ENCODE measurements at regions not wholly inside any gene's neighbourhood (a gene's known extent, or its start where the extent isn't known, plus 50 kb on each side); places are given as distances from the start of the nearest gene placed in this dataset.
A peak's percentile ranks its signal among the peaks of the same experiment; 100 is the strongest.
"Not testable (repeated sequence)": the region's sequence is repeated elsewhere in the genome, so short reads cannot be mapped to it uniquely, and the experiment has no call there.

DNA sequence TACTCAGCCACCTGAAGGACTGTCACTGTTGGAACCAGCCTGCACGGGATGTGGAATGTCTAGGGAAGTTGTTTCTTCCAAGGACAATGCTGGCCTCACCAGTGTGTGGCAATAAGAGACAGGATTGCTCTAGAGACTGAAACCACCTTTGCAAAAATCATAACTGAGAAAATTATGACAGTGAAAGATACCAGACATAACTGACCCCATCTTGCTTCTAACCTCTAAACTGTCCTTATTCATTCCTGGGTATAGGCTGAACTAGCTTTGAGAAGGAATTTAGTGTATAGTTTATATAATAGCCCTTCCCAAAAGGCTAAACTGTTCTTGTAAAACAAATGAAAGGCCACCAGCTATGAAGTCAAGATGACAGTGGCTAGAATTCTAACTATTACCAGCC is 83.6 kb downstream of the IER5 start:
- no peak for DNase-seq (ENCODE audit: low spot score)

- no peak for DNase-seq (ENCODE audit: low spot score)
Observed at GRCh38 chr1:181173761-181174447, 85.4 kb downstream of the IER5 start.

DNA sequence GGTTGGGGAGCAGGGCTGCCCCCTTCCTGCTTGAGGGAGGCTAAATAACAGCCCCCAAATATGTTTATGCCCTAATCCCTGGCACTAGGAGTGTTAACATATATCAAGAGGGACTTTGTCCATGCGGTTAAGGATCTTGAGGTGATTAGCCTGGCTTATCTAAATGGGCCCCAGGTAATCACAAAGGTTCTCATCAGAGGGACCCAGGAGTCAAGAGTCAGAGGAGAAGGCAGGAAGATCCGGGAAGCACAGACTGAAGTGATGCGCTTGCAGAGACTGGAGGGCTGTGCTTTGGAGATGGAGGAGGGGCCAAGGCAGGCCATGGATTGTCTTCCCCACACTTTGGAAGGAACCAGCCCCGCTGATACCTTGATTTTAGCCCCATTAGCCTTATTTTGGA is 86.4 kb downstream of the IER5 start:
- no peak for DNase-seq (ENCODE audit: low spot score)

- DNase-seq (ENCODE audit: low spot score) = no peak
Observed at GRCh38 chr1:181175356-181175910, 86.9 kb downstream of the IER5 start.

DNA sequence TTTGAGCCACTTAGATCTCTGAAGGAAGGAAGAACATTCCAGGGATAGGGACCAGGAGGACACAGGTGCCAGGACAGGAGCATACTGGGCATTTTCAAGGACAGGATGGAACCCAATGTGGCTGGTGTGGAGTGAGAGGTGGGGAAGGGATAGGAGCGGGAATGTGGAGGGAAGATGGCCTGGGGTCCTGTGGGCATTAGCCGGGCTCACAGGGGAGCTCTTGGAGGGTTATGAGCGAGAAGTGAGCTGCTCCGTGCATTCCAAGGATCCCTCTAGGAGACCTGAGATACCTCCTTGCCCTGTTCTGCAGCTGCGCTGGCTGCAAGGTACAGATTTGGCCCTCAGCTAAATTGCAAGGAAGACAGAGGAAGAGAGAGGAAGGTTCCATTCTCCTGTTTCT is 87.5 kb downstream of the IER5 start:
- no peak for DNase-seq (ENCODE audit: low spot score)

- peak; percentile 27 for DNase-seq (ENCODE audit: low spot score)
Observed at GRCh38 chr1:181178241-181178879, 89.9 kb downstream of the IER5 start.

DNA sequence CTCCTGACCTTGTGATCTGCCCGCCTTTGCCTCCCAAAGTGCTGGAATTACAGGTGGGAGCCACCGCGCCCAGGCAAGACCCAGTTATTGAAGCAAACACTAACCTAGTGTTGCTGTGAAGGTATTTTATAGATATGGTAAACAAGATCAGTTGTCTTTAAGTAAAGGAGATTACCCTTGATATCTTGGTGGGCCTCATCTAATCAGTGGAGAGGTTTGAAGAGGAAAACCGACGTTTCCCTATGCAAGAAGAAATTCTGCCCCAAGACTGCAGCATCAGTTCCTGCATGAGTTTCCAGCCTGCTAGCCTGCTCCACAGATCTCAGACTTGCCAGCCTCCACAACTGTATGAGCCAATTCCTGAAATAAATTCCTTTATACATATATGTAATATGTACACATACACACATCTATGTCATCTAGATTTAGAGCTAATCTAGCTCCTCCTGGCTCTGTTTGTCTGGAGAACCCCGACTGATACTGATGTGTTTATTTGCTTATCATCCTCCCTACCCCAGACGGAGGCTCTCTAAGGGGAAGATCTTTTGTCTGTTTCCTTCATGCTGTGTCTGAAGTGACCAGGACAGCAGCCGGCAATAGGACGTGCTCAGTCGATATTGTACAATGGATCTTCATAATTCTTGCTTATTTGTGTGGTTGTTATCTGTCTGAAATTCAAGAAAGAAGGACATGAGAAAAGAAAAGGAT is 90.9 kb downstream of the IER5 start:
- DNase-seq (ENCODE audit: low spot score) = peak; percentile 7

DNA sequence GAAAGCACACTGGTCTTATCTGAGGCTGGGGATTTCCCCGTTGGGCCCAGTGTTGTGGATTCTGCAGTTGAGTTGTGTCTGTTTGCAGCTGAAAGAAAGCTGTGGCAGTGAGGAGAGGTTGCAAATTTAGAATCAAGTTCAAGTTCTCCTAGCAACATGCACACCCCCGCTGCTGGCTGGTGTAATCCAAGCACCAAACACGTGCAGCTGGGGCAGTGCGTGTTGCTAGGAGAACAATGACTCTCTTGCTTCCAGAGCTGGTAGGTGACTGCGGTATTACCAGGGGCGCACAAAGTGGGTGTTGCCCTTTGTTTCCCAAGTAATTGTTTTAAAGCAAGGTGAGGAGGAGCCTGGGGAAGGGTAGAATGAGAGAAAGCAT is 91.5 kb downstream of the IER5 start:
- DNase-seq (ENCODE audit: low spot score) = peak; percentile 48

DNA sequence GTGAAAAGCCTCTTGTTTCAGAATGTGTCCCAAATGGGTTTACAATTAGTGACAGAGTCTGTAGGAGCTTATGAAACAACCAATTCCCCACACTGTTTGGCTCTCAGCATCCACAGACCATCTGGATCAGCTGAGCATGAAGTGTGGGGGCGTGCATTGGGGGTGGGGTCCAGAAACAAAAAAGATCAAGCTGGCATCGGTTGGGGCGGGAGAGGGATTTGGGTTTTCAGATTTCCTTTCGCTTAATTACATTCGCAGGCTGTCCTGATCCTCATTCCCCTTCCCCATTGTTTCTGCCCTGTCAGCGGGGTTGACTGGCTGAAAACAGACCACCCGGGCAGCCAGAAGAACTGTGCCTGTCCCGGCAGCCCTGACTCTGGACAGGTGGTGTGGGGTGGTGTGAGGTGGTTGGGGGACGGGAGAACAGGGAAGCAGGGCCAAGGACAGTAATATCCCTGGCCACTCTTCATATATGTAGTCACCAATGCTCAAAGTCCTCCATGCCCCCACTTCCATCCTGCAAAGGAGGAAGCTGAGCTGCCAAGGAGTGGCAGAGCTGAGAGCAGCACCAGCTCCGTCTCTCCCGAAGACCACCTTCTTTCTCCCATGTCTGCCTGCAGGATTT is 92.0 kb downstream of the IER5 start:
- peak; percentile 32 for DNase-seq (ENCODE audit: low spot score)

DNA sequence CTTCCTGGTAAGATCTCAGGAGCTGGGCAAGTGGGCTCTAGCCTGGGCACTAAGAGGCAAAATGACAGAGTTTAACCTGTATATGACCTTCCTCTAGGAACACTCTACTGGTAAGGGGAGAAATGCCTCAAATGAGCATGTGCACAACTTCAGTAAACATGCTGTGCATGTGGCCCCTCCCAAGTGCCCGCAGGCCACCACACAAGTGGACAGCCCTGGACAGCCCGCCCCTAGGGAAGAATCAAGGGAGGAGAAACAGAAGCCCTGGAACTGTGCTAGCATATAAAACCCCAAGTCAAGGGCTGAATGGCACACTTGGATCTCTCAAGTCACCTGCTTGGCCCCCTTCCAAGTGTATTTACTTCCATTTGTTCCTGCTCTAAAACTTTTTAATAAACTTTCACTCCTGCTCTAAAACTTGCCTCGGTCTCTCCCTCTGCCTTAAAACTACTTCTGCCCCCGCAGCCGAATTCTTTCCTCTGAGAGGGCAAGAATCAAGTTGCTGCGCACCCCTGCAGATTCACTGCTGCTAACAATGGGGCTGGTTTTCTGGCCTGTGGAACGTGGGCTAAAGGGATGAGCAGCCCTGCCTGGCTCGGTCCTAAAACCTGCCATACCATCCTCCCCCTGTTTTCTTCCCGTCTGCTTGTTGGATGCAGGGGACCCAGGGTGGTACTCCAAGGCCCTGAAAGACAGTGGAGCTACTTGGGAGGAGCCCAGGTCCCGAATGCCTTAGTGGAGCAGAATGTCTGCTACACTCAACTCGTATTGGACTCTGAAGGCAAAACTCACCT is 93.5 kb downstream of the IER5 start:
- peak; percentile 29 for DNase-seq (ENCODE audit: low spot score)

DNA sequence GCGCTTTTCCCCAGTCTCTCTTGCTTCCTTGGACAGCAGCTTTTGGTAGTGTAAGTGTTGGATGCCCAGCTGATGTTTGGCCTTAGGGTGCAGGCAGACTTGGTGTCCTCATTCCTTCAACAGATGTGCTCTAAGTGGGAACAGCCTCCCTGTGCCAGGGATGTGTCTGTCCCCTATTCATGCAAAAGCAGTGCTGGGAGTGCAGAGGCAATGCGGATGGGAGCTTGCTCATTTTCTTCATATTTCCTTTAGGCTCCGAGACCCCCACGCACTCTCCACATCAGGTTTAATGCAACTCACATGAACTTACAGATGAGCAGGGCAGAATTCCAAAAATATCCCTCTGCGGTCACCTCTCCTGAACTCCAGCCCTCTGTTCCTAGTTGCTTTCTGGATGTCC is 96.1 kb downstream of the IER5 start:
- no peak for DNase-seq (ENCODE audit: low spot score)

DNA sequence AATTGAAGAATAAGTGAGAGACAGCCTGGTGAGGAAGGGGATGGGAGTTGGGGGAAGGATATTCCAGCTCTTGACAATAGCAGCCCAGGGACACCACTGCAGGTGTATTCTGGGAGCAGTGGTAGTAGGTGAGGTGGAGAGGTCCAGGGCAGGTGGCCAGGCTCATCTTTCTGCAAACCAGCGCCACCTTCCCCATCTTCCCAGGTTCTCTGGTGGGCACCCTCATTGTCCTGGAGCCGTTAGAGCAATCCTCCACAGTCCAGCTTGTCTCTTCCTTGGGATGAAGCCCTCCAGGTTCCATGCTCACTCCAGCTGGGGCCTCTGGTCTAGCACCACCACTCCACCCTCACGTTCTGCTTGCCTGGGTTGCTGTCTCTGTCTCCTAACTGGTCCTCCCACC is 97.0 kb downstream of the IER5 start:
- no peak for DNase-seq (ENCODE audit: low spot score)

GRCh38 chr1:181186133-181186532 is 97.6 kb downstream of the IER5 start:
- not testable (repeated sequence) for DNase-seq (ENCODE audit: low spot score)

DNA sequence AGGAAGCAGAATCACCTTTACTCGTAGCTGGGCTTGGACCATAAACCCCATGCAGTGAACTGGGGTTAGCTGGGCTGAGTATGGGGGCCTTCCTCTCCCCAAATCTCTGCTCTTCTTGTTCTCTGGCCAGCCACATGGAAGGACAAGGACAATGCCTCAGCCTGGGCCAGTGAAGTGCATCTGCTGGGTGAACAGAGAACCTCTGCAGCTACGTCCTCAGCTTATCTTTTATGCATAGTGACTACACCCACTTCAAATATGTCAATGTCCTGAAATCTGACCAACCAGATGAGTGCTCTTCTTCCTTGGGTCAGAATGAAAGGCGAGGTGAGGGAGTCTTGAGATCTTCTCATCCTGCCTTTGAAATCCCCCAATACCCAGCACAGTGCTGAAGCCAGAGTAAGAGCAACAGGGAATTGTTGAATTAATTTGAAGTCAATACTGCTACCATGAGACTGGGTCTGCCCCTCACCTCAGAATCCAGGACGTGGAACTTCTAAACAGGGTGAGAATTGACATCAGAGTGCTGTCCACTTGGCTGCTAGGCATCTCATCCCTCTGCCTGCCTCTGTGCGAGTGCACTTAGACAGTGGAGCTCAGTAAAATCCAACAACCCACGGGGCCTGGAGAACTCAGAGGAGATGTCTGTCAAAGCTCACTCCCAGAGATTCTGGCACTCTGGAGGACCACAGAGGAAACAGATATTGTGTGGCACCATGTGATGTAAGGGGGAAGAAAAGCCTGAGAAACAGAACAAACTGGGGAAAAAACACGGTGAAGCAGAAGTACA is 99.0 kb downstream of the IER5 start:
- DNase-seq (ENCODE audit: low spot score) = no peak

- DNase-seq (ENCODE audit: low spot score) = no peak
Observed at GRCh38 chr1:181189245-181189644, 100.7 kb downstream of the IER5 start.

DNA sequence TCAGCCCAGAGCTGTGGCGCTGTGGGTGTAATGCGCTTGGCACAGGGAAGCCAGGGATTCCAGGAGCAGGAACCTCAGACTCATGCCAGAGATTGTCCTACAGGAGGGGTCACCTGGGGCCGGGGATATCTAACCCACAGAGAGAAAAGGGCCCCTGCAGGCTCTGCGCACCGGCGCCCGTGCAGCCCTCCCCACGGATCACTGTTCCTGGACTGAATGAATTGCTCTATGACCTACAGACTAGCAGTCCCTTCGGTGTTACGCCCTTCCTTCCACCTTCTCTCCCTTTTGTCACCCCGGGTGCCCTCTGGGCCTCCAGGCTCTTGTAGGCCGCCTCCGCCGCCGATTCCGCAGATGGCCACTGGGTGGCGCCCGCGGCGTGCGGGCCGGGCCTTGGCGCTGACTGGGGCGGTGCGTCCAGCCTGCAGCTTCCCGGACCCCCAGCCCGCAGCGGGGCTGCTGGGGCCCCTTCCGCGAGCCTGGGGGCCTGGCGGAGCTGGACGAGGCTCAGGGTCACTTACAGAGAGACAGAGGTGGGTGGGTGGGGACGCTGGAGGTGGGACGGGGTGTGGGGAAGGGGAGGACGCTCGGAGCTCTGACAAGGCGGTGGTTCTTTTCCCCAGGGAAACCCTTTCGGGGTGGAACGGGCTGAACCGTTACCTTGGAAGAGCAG is 101.3 kb downstream of the IER5 start:
- DNase-seq (ENCODE audit: low spot score) = peak; percentile 59

DNA sequence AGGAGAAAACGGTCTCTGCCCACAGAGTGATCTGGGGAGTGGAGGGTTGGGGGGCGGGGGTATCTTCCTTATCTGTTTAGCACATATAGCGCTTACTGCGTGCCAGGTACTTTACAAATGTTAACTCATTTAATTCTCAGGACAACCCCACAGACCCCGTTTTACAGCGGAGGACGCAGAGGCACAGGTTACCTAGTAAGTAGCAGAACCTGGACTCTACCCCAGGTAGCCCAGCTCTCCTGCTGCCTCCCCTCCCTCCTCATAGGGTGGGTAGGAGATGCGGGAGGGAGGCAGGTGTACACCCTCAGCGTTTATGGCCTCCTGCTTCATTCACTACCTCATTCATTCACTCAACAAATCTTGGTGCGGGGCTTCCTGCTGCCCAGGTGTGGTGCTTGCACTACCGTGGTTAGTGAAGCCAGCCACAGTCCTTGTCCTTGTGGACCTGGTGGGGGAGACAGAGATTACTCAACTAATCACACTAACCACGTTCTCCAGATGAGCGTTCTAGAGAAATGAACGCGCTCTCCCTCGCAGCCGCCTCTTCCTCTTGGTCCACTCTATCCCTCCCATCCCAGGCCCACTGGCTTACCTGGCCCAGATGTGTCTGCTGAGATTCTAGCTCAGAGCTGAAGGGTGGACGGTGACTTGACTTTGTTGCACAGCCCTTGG is 102.0 kb downstream of the IER5 start:
- DNase-seq (ENCODE audit: low spot score) = no peak

DNA sequence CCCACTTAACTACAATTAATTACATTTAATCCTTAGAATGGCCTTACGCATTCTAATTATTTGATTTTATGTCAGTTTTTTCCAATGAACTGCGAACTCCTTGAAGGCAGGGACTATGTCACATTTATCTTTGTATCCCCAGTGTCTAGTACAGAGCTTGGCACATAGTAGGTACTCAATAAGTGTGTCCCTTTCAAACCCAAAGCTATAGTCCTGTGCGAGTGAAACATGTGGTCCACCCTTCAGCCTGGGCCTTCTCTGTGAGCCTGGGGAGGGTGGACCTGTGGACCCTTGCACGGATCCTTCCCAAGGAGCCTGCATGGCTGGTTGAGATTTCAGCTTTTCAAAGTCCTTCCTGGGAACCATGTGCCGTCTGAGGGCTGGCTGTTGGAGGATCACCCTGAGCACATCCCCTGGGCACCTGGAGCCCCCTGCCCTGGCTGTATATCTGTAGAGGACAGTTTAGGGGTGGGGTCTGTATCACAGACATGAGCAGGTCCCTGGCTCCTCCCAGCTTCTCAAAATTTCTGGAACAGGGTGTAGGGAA is 103.1 kb downstream of the IER5 start:
- DNase-seq (ENCODE audit: low spot score) = no peak

GRCh38 chr1:181192316-181192715 is 103.8 kb downstream of the IER5 start:
- DNase-seq (ENCODE audit: low spot score) = no peak

All from ureter (tissue), 1 donor.